HG03139 (cell line): ENCODE measurements at regions not wholly inside any gene's neighbourhood (a gene's known extent, or its start where the extent isn't known, plus 50 kb on each side); places are given as distances from the start of the nearest gene placed in this dataset.
"Not testable (repeated sequence)": the region's sequence is repeated elsewhere in the genome, so short reads cannot be mapped to it uniquely, and the experiment has no call there.

Experiments
- ATAC-seq: cut with Tn5 transposase; IDR thresholded peaks from one replicate; pipeline ENCODE4 v1.9.1; 2021; ENCODE audit not compliant: unreplicated experiment

GRCh38 chr16:60605652-60606051, 1430.6 kb downstream of the CDH8 start:
- ATAC-seq, result not testable (repeated sequence)

GRCh38 chr16:60605176-60605575, 1431.1 kb downstream of the CDH8 start:
- ATAC-seq, result no peak

GRCh38 chr16:60586493-60586892, 1449.7 kb downstream of the CDH8 start:
- no peak for ATAC-seq

- ATAC-seq, result no peak
Measured at GRCh38 chr16:60582528-60582927, 1453.7 kb downstream of the CDH8 start.

GRCh38 chr16:60566901-60567300, 1469.3 kb downstream of the CDH8 start:
- ATAC-seq, result no peak

- ATAC-seq, result no peak
Measured at GRCh38 chr16:60564588-60564987, 1471.7 kb downstream of the CDH8 start.

GRCh38 chr16:60563166-60563565, 1473.1 kb downstream of the CDH8 start:
- no peak for ATAC-seq

GRCh38 chr16:60558936-60559335, 1477.3 kb downstream of the CDH8 start:
- ATAC-seq, result no peak

- no peak for ATAC-seq
Measured at GRCh38 chr16:60553090-60553757, 1483.0 kb downstream of the CDH8 start.

- ATAC-seq, result no peak
Measured at GRCh38 chr16:60541535-60541934, 1494.7 kb downstream of the CDH8 start.

GRCh38 chr16:60510941-60511340, 1525.3 kb downstream of the CDH8 start:
- ATAC-seq, result no peak

- no peak for ATAC-seq
Measured at GRCh38 chr16:60510208-60510607, 1526.0 kb downstream of the CDH8 start.

- no peak for ATAC-seq
Measured at GRCh38 chr16:60491273-60491672, 1545.0 kb downstream of the CDH8 start.

- no peak for ATAC-seq
Measured at GRCh38 chr16:60485872-60486489, 1550.3 kb downstream of the CDH8 start.

- ATAC-seq, result no peak
Measured at GRCh38 chr16:60484901-60485300, 1551.3 kb downstream of the CDH8 start.

- ATAC-seq, result no peak
Measured at GRCh38 chr16:60481591-60481990, 1554.6 kb downstream of the CDH8 start.

- ATAC-seq, result no peak
Measured at GRCh38 chr16:60478810-60479209, 1557.4 kb downstream of the CDH8 start.

GRCh38 chr16:60463986-60464385, 1572.3 kb downstream of the CDH8 start:
- ATAC-seq, result no peak

- ATAC-seq, result no peak
Measured at GRCh38 chr16:60459463-60459862, 1576.8 kb downstream of the CDH8 start.

GRCh38 chr16:60458255-60458654, 1578.0 kb downstream of the CDH8 start:
- no peak for ATAC-seq

GRCh38 chr16:60452646-60453045, 1583.6 kb downstream of the CDH8 start:
- ATAC-seq, result no peak

- no peak for ATAC-seq
Measured at GRCh38 chr16:60438894-60439293, 1597.3 kb downstream of the CDH8 start.

GRCh38 chr16:60432472-60432871, 1603.8 kb downstream of the CDH8 start:
- ATAC-seq, result no peak
